Stimulated activated CD4-positive, alpha-beta T cell treated with anti-CD3 and anti-CD28 coated beads, Interleukin-12 subunit alpha, Interleukin-12 subunit beta, amount 100 ng/mL, for 48 hours (primary cell): ENCODE measurements at regions not wholly inside any gene's neighbourhood (a gene's known extent, or its start where the extent isn't known, plus 50 kb on each side); places are given as distances from the start of the nearest gene placed in this dataset.

ENCODE experiments used
- DNase-seq, 3 donors: peaks; one replicate each; pipeline ENCODE4 v3.0.0-alpha.2; 2020; ENCODE audit warnings: low read depth in 2 of 3, low spot score in 1 of 3

GRCh38 chr4:89604951-89605350 lies 232.0 kb downstream of the SNCA start:
- DNase-seq, result no peak

DNA sequence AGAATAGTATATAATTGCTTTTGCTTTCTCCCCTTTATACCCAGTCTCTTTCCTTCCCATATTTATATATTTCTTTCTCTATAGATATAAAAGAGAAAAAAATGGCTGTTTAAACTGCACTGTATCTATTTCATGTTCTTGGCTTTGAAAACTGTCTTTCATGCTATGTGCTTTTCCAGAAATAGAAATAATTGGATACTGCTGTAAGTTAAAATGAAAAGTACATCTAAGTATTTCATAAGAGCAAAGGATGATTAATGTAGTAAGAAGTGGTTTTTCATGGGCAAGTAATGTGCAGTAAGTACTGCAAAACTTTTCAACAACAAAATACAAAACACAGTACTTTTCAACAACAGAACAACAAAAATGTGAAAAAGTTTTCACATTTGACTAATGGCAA lies 237.9 kb downstream of the SNCA start:
- no peak for DNase-seq

DNA sequence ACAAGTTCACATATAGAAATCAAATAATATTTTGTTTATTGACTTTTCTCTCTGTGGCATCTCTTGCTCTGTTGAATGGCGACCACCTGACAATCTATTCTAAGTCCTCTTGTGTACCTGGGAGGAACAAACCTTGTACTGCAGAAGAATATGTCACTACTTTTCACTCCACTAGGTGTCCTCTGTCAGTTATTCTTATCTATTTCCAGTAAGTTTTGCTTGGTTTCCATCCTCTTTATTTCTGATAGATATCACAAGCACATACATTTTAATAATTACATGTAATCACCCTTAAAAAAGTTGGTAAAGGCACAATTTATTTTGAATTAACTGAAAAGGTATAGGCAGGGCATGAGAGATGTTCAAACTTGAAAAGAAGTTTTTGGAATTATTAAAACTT lies 238.4 kb downstream of the SNCA start:
- DNase-seq, result no peak

DNA sequence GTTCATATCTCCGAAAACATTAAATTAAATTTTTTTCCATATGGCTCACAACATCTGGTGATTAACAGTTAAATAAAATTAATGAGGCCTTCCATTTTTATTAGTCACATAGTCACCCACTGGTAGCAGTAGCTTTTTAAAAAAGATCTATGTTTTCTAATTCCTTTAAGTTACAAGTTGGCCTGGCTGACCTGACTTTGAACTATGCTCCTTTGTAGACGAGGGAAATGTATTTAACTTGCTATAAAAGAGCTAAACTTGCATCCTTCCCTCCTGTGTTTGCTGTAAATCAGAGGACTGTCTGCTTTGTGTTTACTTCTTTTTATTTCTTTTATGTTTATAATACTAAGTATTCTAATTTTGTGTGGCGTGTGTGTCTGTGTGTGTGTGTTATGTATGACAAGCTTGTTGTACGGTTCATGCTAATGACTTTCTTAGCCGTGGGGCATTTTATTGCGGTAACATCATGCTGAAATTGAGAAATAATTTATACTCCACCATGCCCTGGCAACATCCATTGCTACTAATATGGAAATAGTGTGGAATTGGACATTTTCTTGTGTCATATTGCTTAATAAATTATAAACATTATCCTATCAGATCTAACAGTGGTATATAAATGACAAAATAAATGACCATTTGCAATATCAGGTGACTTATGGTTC lies 241.7 kb downstream of the SNCA start:
- no peak for DNase-seq

DNA sequence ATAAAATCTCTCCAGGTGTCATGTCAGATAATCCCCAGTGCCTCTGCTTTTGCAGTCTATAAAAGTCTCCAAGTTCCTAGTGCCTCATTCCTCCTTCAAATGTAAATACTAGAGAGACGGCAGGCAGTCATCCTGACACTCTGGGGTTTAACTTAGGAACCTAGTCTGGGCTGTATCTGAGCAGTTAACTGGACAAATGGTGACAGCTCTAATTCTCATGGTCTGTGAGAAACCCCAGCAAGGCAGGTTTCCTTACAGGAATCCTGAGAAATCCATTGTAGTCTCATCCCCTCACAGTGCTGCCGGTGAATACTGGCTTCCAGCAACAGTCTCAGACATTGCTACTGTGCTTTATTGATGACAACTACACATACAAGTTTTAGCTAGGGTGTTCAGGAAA lies 246.8 kb downstream of the SNCA start:
- DNase-seq, result no peak

GRCh38 chr4:89588421-89588820 lies 248.5 kb downstream of the SNCA start:
- no peak for DNase-seq

DNA sequence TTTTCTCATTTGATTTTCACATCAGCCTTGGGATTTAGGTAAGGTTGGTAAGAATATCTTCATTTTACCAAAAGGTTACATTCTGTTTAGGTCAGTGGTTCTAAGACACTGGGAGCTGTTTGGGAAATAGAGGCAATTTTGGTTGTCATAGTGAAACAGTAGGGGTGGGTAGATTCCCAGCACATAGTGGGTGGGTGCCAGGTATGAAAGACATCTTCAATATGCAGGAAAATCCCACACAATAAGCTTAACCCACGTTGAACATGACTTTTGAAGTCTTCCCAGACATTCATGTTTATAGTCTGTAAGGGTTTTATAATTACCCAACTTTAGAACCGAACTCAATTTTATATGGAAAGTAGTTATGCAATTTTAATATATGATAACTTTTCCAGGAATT lies 249.6 kb downstream of the SNCA start:
- DNase-seq, result no peak

DNA sequence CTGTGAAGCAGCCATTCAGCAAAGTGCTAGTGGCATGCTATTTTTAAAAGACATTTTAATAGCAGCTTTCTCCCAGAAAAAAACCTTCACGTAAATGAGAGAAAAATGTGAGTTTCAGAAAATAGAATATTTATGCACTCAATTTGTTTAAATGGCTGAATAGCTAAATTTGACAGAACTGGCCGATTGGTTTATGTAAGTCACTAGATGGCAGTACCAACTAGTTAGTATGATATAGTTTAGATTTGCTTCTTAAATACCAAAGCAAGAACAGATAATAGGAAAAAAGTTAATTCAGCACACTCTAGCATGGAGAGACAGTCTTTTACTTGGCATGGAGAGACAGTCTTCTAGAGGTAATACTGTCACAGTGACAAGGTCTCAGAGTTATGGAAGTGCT lies 250.1 kb downstream of the SNCA start:
- no peak for DNase-seq

GRCh38 chr4:89586318-89586717 lies 250.6 kb downstream of the SNCA start:
- no peak for DNase-seq

DNA sequence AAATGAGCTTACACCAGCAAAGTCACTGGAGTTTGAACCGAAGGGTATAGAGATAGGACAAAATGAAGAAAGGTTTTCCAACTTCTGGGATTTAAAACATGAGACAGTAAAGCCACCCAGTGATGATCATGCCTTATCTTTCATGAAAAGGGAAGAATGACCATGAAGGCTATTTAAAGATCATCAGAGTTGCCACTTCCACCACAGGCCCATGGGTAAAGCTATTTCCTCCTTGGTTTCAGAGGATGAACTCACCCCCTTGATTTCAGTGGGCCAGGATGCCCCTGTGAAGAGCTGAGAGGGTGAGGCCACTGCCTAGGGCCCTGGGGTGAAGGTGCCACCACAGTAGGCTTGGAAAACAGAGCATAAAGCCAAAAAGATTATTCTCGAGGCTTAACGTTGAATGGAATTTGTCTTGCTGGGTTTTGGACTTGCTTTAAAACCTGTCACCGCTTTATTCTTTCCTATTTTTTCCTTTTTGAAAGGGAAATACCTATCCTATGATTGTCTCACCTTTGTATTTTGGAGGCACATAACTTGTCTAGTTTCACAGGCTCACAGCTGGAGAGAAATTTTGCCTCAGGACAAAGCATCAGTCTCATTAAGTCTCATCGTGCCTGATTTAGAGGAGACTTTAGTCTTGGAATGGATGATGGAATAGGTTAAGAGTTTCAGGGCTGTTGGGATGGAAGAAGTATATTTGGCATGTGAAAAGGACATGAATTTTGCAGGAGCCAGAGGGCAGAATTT lies 254.0 kb downstream of the SNCA start:
- DNase-seq, result no peak

GRCh38 chr4:89579771-89580170 lies 257.2 kb downstream of the SNCA start:
- no peak for DNase-seq

- no peak for DNase-seq
Measured at GRCh38 chr4:89576246-89576645, 260.7 kb downstream of the SNCA start.

- no peak for DNase-seq
Measured at GRCh38 chr4:89575840-89576239, 261.1 kb downstream of the SNCA start.

- DNase-seq, result no peak
Measured at GRCh38 chr4:89574176-89574575, 262.8 kb downstream of the SNCA start.

GRCh38 chr4:89573656-89574055 lies 263.3 kb downstream of the SNCA start:
- no peak for DNase-seq

DNA sequence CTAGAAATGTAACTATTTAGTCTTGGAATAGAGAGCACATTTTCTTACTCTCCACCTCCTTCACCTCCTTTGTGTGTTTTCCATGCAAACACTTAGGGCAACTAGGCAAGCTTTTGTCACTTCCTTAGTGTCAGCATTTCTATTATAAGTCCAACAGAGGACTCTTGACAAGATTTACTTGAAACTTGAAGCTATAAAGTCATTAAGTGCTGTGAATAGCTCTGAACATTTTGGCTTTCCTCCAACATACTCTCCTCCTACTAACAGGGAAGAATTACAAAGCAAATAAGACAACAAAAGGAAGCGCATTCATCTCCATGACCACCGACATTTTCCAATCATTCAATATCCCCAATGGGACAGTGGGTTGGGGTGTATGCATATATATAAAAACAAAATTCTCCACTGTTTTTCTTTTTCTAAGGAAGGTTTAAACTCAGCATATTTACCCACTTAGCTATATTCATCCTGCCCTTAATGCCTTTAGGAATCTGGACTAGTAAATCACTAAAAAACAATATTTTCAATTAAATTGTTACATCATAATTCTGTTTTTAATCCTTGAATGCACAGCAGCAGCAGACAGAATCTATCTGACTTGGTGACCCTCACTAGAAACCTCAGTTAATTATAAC lies 264.6 kb downstream of the SNCA start:
- DNase-seq, result no peak

DNA sequence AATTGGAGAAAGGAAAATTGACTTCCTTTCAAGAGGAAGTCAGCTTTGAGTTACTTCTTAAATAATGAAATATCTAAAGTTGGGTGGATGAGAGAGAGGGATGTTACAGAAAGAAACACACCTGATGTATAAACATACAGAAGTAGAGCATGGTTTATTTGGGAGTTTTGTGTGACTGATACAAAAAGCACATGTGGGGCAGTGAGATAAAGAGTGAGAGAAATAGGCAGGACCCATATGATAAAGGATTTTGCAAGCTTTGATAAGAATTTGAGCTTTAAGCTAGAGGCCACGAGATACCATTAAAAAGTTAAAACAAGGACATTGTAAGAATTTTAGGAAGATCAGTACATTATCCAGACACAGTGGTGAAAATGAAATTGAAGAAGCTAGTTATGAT lies 263.3 kb upstream of the GPRIN3 start:
- no peak for DNase-seq

DNA sequence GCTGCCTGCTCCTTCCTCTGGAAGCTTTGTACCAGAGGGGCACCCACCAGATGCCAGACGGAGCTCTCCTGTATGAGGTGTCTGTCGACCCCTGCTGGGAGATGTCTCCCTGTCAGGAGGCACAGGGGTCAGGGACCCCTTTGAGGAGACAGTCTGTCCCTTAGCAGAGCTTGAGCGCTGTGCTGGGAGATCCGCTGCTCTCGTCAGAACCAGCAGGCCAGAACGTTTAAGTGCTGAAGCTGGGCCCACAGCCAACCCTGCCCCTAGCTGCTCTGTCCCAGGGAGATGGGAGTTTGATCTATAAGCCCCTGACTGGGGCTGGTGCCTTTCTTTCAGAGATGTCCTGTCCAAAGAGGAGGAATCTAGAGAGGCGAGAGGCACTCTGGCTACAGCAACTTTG lies 260.3 kb upstream of the GPRIN3 start:
- DNase-seq, result no peak

DNA sequence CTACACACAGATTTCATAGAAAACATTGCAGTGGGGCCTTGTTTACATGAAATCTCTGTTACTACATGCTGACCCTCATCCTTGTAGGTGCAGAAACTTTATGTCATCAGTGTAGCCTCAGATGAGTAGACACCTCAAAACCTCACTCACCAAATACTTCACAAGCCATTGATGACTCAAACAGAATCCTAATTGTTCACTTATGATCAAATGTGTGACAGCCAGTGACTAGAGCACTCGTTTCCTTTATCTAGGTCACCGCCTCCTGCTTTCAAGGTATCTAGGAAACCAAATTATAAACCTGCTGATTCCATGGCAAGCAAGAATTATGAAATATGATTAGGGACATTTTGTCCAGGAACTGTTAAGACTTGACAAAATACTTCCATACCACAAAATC lies 255.8 kb upstream of the GPRIN3 start:
- peak in 1 of 3 donors; percentile 1 for DNase-seq

DNA sequence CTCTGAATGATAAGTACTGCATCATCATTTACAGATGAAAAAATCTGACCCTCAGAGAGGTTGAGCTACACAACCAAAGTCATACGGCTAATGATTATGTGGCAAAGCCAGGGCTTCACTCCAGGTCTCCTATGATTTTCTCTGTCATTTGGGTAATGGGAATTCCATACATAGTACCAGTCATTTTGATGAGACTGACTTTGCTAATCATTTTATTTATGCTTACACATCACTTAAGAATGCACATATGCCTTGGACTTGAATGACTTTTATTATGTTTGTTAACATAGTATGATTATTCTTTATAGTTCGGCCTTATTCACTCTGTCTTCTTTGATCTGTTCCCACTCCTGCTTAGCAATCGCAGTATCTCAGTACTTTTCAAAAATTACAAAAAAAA lies 255.1 kb upstream of the GPRIN3 start:
- DNase-seq, result no peak

DNA sequence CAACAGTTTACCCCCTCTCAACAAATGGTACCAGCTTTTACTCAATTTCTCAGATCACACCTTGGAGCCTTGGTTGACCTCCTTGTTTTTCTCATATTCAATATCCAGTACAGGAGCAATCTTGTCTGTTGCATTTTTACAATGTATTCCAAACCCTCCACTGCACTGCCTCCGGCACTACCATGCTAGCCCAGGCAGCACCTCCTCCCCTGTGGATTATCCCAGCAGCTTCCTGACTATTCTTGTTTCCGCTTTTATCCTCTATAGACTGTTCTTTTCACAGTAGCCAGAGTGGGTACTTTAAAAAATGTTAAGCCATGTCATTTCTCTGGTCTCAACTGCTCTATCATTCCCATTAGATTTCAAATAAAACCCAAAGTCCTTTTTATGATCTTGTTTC lies 253.4 kb upstream of the GPRIN3 start:
- no peak for DNase-seq

- DNase-seq, result no peak
Measured at GRCh38 chr4:89558147-89558546, 250.5 kb upstream of the GPRIN3 start.
